ENCODE measurements at regions not wholly inside any gene's neighbourhood (a gene's known extent, or its start where the extent isn't known, plus 50 kb on each side); places are given as distances from the start of the nearest gene placed in this dataset.

DNA sequence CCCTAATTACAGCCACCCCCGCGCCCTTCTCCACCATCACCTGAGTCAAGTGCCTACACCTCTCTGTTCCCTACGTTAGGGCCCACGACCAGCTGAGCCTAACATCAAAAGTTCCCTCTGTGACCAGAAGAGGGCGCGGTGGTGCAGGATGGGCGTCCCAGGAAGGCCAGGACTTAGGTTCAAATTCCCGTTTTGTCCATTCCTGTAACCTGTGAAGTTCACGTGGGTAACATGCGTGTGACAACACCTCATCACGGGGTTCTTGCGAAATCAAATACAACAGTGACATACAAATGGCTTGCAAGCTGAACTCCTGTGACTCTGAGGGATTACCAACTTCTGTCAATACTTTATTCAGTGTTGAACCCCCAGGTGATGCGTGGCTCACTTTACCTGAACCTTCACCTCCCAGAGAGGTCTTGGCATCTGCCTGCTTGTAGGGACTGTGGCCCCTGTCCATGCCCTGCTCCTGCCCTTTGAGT is 207.9 kb downstream of the ARL4C start:
- Histone ChIP-seq H3K27ac (peak overlapping the region in 1 of 10 donors; percentile 90), H3K36me3 (no peaks in the 10 kb centered on the region), H3K4me1 (peaks cover 0 to 64% (median 13%) of the 10 kb centered on the region in 9 donors), H3K27me3 (peaks cover 0 to 3% (median 0%) of the 10 kb centered on the region in 7 donors), H3K4me3 (no peak overlapping the region), H3K9me3 (no peaks in the 10 kb centered on the region)
- TF ChIP-seq, protein P1, sequence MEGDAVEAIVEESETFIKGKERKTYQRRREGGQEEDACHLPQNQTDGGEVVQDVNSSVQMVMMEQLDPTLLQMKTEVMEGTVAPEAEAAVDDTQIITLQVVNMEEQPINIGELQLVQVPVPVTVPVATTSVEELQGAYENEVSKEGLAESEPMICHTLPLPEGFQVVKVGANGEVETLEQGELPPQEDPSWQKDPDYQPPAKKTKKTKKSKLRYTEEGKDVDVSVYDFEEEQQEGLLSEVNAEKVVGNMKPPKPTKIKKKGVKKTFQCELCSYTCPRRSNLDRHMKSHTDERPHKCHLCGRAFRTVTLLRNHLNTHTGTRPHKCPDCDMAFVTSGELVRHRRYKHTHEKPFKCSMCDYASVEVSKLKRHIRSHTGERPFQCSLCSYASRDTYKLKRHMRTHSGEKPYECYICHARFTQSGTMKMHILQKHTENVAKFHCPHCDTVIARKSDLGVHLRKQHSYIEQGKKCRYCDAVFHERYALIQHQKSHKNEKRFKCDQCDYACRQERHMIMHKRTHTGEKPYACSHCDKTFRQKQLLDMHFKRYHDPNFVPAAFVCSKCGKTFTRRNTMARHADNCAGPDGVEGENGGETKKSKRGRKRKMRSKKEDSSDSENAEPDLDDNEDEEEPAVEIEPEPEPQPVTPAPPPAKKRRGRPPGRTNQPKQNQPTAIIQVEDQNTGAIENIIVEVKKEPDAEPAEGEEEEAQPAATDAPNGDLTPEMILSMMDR (IDR thresholded peaks at IDR 0.05) = peak; percentile 48 to 86 (median 72)
- 34 to 36% methylated on average over 13 of the region's 13 CpGs for WGBS, 2 donors
- DNase-seq (peak; percentile 49 to 71), ATAC-seq (peak in 5 of 8 donors; percentile 32 to 64 (median 43))
- intact Hi-C loops (cut with DNase I) = loop anchor here in 8 of 10 donors (1.0 to 10.0 kb wide), 6 partner anchors 152 to 212 kb away; partner anchors contain the start of gene ARL4C (in 1 of the 8)

DNA sequence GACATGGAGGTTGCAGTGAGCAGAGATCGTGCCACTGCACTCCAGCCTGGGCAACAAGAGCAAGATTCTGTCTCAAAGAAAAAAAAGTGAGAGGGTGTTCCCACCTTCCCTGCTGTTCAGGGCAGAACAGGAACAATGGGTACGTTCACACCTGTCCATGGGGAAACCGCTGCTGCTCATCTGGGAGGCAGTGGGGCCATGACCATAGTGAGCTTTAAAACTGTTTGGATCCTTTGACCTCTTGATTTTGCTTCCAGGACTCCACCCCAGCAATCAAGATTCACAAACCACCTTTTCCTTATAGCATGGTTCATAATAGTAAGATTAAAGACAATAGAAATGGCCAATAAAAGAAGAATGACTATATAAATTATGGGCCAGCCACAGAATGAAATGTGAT is 209.2 kb downstream of the ARL4C start:
- intact Hi-C loops (cut with DNase I) = loop anchor here in 7 of 10 donors (2.0 to 10.0 kb wide), 5 partner anchors 150 to 213 kb away; partner anchors contain the start of gene ARL4C (in 1 of the 7)
- Histone ChIP-seq H3K27me3 (peaks cover 0 to 6% (median 0%) of the 10 kb centered on the region in 7 donors), H3K27ac (no peak overlapping the region), H3K36me3 (no peaks in the 10 kb centered on the region), H3K4me3 (no peak overlapping the region), H3K9me3 (no peaks in the 10 kb centered on the region), H3K4me1 (peaks cover 0 to 52% (median 13%) of the 10 kb centered on the region in 9 donors)
- 96 to 97% methylated on average over 3 of the region's 3 CpGs for WGBS, 2 donors
- ATAC-seq (no peak), DNase-seq (no peak)
- TF ChIP-seq, protein P1 (IDR thresholded peaks at IDR 0.05) = no peak

DNA sequence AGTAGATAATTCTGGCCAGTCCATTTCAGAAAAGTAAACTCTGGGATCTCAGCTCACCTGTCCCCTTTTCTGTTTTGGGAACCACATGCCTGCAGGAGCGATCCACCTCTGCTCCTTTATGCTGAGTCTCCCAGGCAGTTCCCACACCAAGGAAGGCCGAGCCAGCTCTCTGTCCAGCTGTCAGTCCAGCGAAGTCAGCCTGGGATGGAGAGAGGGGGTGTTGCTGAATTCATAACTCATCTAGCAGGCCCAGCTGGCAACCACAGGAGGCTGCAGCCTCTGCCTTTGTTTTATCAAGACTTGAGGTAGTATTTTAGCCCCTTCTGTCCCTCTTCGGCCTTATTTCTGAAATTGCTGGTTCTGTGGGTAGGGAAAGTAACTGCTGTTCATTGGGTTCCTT is 209.9 kb downstream of the ARL4C start:
- DNase-seq (no peak), ATAC-seq (no peak)
- TF ChIP-seq, protein P1 (IDR thresholded peaks at IDR 0.05) = no peak
- Histone ChIP-seq H3K9me3 (no peaks in the 10 kb centered on the region), H3K27me3 (peaks cover 0 to 6% (median 0%) of the 10 kb centered on the region in 7 donors), H3K4me3 (no peak overlapping the region), H3K36me3 (no peaks in the 10 kb centered on the region), H3K4me1 (peaks cover 0 to 45% (median 7%) of the 10 kb centered on the region in 9 donors), H3K27ac (no peak overlapping the region)
- 89 to 90% methylated on average over 4 of the region's 4 CpGs for WGBS, 2 donors
- intact Hi-C loops (cut with DNase I) = loop anchor here in 4 of 10 donors (5.0 to 10.0 kb wide), 3 partner anchors 150 to 210 kb away; partner anchors contain the start of gene ARL4C (in 1 of the 4)

DNA sequence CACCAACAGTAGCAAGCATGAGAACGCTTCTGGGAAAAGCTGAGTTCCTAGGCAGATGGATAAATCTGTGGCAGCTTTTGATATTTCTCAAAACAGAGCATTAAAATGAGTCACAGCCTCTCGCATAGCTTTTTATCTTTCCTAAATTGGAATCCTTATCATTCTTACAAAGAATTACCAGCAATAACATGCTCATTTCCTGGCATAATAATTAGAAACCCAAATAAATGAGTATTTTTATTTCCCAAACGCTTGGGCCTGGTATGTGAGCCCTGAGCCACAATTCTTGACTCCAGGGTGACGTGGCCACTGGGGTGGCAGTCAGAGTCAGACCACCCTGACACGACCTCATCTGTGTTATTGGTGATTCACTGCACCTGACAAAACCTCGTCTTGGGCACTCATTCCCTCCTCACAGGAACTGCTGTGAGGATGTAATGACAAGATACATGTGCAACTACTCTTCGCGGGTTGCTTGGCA is 210.7 kb downstream of the ARL4C start:
- Histone ChIP-seq H3K27ac (no peak overlapping the region), H3K27me3 (peaks cover 0 to 6% (median 0%) of the 10 kb centered on the region in 7 donors), H3K36me3 (no peaks in the 10 kb centered on the region), H3K9me3 (no peaks in the 10 kb centered on the region), H3K4me1 (peaks cover 0 to 37% (median 0%) of the 10 kb centered on the region in 9 donors), H3K4me3 (no peak overlapping the region)
- ATAC-seq (no peak), DNase-seq (no peak)
- WGBS, 2 donors = 73 to 77% methylated on average over 8 of the region's 8 CpGs
- TF ChIP-seq, protein P1 (IDR thresholded peaks at IDR 0.05) = no peak
- intact Hi-C loops (cut with DNase I) = loop anchor here in 4 of 10 donors (5.0 to 10.0 kb wide), 3 partner anchors 149 to 211 kb away; partner anchors contain the start of gene ARL4C (in 1 of the 4)

Measured in heart right ventricle (tissue), 16 donors.